ENCODE measurements at regions not wholly inside any gene's neighbourhood (a gene's known extent, or its start where the extent isn't known, plus 50 kb on each side); places are given as distances from the start of the nearest gene placed in this dataset.

- no peak for TF ChIP-seq ZNF462 (CRISPR knock-in tag; IDR thresholded peaks at IDR 0.05)
- no peak for TF ChIP-seq POLR2AphosphoS5 (IDR thresholded peaks at IDR 0.05; ENCODE audit: low read depth)
- TF ChIP-seq, protein P1, sequence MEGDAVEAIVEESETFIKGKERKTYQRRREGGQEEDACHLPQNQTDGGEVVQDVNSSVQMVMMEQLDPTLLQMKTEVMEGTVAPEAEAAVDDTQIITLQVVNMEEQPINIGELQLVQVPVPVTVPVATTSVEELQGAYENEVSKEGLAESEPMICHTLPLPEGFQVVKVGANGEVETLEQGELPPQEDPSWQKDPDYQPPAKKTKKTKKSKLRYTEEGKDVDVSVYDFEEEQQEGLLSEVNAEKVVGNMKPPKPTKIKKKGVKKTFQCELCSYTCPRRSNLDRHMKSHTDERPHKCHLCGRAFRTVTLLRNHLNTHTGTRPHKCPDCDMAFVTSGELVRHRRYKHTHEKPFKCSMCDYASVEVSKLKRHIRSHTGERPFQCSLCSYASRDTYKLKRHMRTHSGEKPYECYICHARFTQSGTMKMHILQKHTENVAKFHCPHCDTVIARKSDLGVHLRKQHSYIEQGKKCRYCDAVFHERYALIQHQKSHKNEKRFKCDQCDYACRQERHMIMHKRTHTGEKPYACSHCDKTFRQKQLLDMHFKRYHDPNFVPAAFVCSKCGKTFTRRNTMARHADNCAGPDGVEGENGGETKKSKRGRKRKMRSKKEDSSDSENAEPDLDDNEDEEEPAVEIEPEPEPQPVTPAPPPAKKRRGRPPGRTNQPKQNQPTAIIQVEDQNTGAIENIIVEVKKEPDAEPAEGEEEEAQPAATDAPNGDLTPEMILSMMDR (conservative IDR thresholded peaks at IDR 0.05; ENCODE audit: low read depth in 2 of 2): no peak
- no peak for TF ChIP-seq CREB1 (CRISPR knock-in tag; IDR thresholded peaks at IDR 0.05; ENCODE audit: low read depth)
Measured at GRCh38 chr22:48175721-48176120, 1413.3 kb downstream of the TBC1D22A start (continued).

- Histone ChIP-seq H3F3A (replicated peaks; ENCODE audit: low read depth) (no peaks in the 10 kb centered on the region), H3K4me3 (no peak overlapping the region), H4K20me1 (replicated peaks; ENCODE audit: insufficient read depth) (no peaks in the 10 kb centered on the region), H3K27ac (ENCODE audit: low read depth) (no peak overlapping the region), H2AFZ (no peak overlapping the region), H3K4me2 (no peak overlapping the region), H3K36me3 (ENCODE audit: insufficient read depth) (no peaks in the 10 kb centered on the region), H3K9me2 (ENCODE audit: insufficient read depth) (no peaks in the 10 kb centered on the region), H3K79me2 (replicated peaks; ENCODE audit: insufficient read depth) (no peaks in the 10 kb centered on the region), H3K4me1 (ENCODE audit: insufficient read depth) (no peaks in the 10 kb centered on the region), H3K27me3 (ENCODE audit: insufficient read depth) (no peaks in the 10 kb centered on the region)
- Mint-ChIP-seq H3K4me3 (no peak overlapping the region), H3K9me3 (no peaks in the 10 kb centered on the region; the same call in 1 of the 3 replicates), H3K36me3 (ENCODE audit: low read depth) (no peaks in the 10 kb centered on the region), H3K4me1 (no peaks in the 10 kb centered on the region), H3K27me3 (ENCODE audit: insufficient read depth, low read depth, poor library complexity) (peaks cover 14% of the 10 kb centered on the region), H3K27ac (no peak overlapping the region)
- DNase-seq (ENCODE audit: low spot score) (no peak), ATAC-seq (no peak)
- TF ChIP-seq ZNF114 (CRISPR knock-in tag; IDR thresholded peaks at IDR 0.05) (no peak), CREB1 (CRISPR knock-in tag; IDR thresholded peaks at IDR 0.05; ENCODE audit: low read depth) (no peak), NANOG (IDR thresholded peaks at IDR 0.05; ENCODE audit: borderline replicate concordance) (no peak), ETS1 (IDR thresholded peaks at IDR 0.05) (no peak), EZH2phosphoT487 (IDR thresholded peaks at IDR 0.05; ENCODE audit: unreplicated experiment) (no peak), REST (IDR thresholded peaks at IDR 0.05; ENCODE audit: unreplicated experiment) (no peak)
Measured at GRCh38 chr22:48173773-48174160, 1411.3 kb downstream of the TBC1D22A start.

All from GM23338 (cell line).